ENCODE measurements at regions not wholly inside any gene's neighbourhood (a gene's known extent, or its start where the extent isn't known, plus 50 kb on each side); places are given as distances from the start of the nearest gene placed in this dataset.
A peak's percentile ranks its signal among the peaks of the same experiment; 100 is the strongest.
"Not testable (repeated sequence)": the region's sequence is repeated elsewhere in the genome, so short reads cannot be mapped to it uniquely, and the experiment has no call there.

DNA sequence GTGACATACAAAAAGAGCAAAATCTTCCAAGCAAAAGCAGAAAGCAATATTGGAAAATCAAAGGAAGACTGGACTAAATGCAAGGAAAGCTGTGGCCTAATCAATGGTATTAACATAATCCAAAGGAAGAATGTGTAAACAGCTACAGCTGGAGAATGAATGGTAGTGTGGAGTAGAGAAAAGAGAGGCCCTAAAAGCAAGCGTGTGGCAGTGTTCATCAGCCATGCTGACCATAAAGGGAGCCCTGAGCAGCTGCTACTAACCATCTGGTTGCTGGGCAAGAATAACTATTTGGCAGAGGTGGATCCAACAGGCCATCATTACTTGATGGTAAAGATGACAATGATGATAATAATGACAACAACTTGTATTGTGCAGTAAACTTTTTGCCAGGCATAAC is 148.5 kb upstream of the BEND6 start:
- DNase-seq: no peak

DNA sequence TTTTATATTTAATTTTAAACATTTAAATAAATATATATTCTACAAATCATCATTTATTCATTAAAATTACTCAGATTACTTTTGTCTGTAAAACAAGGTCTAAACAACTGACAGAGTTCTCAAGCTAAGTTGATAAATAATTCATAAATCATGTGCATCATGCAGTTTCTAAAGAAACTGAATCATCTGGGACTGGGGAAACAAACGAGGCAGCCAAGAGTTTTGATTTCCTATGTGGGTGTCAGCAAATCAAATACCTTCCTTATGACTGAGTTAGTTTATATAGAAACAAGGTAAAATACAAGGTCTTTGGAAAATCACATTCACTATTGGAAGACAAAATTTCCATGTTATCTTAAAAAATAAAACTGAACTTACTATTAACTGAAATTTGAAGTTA is 149.9 kb upstream of the BEND6 start:
- no peak for DNase-seq

DNA sequence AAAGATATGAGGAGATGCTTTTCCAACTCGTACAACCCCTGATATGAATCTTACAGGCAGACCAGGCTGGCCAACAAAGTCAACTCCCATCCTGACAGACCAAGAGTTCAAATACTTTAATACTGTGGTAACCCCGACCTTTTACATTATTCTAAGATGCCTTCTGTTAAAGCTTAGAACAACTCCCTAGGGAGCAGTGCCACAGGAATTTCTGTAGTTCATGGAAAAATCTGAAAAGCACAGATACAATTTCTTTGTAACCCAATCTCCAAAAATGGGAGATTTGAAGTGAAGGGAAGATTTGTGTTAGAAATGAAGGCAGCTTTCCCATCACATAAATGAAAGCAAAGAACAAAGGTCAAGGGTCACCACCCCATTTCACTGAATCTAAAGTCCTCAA is 151.3 kb upstream of the BEND6 start:
- no peak for DNase-seq

DNA sequence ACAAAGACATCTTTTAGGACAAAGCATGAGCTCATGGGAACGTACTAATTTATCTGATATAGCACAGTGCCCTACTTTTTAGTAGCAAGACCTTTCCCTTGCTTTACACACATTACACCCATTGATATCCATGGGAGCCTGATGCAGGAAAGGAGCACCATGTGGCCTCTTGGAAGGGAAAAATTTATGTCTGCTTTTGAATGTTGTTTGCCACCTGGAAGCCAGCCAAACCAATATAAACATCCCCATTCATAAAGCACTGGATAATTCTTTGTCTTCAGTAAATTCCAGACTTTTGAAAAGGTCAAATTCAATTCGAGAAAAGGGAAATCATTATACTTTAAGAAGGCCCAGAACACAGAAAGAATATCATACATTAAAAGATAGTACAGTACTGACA is 152.3 kb upstream of the BEND6 start:
- DNase-seq: peak in 2 of 58 donors; percentile 2 to 27

DNA sequence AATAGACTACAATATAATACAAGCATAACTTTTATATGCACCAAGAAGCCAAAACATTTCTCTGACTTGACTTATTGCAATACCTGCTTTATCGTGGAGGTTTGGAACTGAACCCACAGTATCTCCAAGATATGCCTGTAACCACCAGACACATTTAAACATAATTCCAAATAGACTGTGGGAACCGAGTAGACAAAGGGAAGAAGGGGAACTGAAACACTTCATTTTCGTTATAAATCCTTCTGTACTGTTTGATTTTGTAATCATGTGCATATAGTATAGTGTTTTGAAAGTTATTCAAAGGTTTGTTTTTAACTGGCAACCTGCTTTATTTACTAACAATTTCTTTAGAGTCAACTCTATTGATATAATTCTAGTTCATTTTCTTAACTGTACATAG is 154.9 kb upstream of the BEND6 start:
- DNase-seq: no peak

DNA sequence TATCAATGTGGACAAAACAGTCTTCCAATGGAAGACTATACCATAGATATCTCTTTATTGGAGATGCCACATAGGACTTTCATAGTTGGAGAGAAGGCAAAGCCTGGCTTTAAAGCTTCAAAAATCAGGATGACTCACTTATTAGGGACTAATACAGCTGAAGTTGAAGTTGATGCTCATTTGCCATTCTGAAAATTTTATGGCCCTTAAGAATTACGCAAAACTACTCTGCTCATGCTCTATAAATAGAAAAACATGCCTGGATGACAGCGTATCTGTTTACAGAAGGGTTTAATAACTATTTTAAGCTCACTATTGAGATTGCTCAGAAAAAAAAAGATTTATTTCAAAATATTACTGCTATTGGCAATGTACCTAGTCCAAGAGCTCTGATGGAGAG is 155.5 kb upstream of the DST start:
- no peak for DNase-seq

DNA sequence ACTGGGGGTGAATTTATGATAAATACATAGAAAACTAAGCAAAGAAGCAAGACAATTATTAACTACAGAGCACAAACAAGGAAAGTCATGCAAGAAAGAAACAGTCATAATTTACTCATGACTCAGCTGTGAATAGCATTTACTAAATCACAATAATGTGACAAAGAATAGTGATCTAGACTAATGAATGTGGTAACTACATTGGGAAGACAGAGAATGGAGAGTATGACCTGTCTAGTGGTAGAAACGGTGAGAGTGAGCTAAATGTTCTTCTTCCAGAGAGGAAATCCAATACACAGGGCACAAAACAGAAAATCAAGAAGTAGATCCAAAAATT is 153.5 kb upstream of the DST start:
- DNase-seq: no peak

DNA sequence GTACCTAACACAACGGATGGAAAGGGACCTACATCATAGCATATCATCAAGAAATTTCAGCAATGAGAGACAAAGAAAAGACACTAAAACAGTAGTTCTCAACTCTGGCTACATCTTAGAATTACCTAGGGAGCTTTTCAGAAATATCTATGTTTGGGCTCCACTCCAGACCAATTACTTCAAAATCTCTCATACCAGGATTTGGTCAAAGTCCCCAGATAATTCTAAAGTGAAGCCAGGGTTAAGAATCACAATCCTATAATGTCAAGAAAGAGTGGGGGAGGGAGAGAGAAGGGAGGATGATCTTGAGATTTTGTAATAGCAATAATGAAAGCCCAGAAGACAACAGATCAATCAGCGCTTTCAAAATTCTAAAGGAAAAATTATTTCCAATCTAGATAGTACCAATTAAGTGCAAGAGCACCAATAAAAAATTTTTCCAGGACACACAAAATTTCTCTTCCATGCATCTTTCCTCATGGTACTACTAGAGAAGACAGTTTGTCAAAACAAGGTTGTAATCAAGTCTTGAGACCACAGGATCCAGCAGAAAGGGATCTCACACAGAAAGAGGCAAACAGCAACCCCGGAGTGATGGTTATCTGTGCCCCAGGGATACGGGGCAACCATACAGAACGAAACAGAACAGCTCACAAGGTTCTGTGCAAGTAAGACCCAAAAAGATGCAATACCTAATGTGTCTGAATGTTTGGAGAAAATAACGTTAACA is 152.9 kb upstream of the DST start:
- DNase-seq: no peak

DNA sequence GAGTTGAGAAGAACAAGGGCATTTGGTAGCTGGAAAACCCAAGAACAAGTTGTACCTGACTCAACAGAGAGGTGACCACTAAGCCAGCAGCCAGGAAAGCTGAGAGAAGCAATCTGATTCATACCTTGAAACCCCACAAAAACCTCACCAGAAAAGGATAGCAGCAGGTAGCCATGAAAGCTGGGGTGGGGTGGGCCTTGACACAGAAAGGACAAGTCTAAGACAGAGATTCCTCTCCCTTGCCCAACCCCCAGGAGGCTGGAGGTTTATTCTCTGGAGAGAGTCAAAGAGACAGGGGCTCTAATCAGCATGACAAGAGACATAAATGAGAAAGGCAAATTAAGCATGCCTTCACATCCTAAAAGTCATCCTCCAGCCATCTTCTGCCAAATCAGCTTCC is 151.7 kb upstream of the DST start:
- no peak for DNase-seq

DNA sequence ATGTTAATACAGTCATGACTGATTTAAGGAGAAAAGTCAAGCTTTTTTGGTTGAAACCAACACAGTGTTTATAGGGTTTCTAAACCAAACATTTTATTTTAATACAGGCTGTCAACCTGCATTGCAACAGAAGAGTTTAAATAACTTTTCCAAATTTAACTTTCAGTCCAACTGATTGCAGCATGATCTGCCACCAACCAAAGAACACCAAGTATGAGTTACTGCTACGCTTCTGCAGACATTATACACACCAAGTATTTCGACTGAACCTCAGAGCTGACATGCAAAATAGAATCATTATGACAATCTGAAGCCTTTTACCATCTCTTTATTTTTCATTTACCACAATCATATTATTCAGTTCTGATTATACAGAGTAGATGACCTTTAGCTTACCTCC is 151.2 kb upstream of the DST start:
- no peak for DNase-seq

DNA sequence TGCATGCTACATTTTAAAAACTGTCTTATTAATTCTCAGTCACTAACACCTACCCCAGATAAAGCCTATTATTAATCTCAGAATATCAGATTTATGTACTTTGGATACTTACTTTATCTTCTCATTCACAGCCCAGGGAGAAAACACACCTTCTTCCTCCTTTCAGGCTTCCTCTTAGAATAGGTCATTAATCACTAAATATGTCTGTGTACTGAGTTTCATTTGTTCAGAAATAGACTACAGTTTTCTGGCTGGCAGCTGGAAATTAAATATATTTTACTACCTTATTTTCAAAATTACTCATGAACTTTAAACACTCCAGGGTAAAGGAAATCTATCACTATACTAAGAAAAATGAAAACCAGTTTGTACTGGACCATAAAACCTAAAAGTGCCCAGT is 147.7 kb upstream of the DST start:
- no peak for DNase-seq

DNA sequence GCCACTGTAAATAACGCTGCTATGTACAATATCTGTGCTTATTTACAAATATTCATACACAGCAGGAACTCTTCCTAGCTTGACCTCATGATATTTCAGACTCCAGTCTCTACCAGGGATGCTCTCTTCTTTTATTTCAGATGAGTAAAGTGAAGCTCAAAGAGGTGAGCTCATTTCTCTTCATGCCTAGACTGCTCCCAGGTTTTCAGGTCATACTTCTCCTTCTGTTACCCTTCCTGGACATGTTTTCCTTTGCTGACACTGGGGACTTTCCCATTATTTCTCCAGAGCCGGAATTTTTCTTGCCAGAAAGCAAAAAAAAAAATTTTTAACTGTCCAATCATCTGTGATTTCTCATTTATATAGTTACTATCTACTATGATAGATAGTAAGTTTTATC is 147.2 kb upstream of the DST start:
- DNase-seq: no peak

DNA sequence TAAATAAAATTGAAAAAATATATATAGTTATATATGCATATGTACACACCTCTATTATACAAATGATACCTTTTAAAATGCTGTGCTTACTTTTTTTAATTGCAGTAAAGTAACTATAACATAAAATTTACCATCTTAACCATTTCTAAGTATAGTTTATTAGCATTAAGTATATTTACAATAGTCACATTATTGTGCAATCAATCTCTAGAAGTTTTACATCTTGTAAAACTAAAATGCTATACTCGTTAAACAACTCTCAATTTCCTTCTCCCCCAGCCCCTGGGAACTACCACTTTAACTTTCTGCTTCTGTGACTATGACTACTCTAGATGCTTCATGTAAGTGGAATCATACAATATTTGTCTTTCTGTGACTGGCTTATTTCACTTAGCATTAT is 146.7 kb upstream of the DST start:
- DNase-seq: no peak

DNA sequence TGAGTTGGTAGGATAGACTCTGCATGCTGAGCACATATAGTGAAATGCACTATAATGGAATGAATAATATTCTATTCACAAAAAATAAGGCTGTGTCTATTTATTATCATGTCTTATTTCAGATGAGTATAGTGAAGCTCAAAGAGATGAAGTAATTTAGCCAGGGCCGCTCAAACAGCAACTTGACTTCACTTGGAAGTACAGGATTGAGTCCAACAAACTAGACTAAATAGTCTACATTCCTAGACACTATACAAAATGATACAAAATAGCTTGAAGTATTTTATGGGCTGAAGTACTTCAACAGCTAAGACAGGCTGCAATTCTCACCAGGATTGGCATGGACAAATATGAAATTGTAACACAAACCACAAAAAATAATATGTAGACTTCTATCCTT is 144.5 kb upstream of the DST start:
- DNase-seq: no peak

DNA sequence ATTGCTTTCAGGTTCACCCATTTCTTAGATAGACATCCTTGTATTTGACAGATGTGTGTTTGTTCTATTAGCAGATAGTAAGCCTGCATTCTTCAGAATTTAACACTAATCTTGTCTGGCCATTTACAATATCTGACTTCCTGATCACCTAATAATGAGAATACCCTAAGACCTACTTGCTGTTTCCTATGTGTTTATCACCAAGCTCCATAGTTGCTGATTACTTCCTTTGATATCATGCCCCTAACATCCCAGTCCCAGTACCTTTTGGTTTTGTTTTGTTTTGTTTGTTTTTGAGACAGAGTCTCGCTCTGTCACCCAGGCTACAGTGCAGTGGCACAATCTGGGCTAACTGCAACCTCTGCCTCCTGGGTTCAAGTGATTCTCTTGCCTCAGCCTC is 143.6 kb upstream of the DST start:
- no peak for DNase-seq

DNA sequence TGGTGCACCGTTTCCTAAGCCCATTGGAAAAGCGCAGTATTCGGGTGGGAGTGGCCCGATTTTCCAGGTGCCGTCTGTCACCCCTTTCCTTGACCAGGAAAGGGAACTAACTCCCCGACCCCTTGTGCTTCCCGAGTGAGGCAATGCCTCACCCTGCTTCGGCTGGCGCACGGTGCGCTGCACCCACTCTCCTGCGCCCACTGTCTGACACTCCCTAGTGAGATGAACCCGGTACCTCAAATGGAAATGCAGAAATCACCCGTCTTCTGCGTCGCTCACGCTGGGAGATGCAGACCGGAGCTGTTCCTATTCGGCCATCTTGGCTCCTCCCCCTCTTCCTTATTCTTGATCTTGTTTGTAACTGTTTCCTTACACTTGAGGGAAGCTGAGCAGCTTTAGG is 142.8 kb upstream of the DST start:
- DNase-seq: peak in 1 of 58 donors; percentile 21

DNA sequence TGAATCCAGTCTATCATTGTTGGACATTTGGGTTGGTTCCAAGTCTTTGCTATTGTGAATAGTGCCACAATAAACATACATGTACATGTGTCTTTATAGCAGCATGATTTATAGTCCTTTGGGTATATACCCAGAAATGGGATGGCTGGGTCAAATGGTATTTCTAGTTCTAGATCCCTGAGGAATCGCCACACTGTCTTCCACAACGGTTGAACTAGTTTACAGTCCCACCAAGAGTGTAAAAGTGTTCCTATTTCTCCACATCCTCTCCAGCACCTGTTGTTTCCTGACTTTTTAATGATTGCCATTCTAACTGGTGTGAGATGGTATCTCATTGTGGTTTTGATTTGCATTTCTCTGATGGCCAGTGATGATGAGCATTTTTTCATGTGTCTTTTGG is 137.4 kb upstream of the DST start:
- not testable (repeated sequence) for DNase-seq

DNA sequence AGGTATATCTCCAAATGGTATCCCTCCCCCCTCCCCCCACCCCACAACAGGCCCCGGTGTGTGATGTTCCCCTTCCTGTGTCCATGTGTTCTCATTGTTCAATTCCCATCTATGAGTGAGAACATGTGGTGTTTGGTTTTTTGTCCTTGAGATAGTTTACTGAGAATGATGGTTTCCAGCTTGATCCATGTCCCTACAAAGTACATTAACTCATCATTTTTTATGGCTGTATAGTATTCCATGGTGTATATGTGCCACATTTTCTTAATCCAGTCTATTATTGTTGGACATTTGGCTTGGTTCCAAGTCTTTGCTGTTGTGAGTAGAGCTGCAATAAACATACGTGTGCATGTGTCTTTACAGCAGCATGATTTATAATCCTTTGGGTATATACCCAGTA is 135.8 kb upstream of the DST start:
- not testable (repeated sequence) for DNase-seq

DNA sequence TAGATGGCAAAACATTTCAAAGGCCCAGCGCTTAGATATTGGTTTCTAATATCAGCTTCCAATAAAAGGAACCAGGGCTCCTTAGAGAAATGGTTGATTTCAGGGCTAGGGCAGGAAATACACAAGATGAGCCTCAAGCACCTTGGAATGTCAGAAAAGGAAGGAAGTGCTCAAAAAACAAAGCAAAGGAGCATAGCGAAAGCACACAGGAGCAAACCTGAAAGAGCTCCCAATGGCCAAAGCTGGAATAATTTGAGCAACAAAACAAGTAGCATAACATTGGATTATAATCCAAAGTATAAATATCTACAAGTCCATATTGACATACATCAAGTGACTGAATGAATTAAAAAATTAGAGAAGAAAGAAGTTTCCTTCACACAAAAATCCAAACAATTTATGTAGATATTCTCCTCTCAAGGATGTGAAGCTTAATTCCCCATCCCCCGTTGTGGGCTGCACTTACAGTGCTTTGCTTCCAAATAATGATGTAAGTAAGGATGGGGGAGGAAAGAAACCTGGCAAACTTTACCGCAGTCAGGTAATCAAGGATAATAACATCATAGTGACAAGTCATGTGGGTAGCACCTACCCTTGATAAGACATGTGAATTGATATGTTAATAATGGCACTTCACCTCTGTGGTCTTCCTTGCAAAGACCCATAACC is 132.9 kb upstream of the DST start:
- DNase-seq: no peak

DNA sequence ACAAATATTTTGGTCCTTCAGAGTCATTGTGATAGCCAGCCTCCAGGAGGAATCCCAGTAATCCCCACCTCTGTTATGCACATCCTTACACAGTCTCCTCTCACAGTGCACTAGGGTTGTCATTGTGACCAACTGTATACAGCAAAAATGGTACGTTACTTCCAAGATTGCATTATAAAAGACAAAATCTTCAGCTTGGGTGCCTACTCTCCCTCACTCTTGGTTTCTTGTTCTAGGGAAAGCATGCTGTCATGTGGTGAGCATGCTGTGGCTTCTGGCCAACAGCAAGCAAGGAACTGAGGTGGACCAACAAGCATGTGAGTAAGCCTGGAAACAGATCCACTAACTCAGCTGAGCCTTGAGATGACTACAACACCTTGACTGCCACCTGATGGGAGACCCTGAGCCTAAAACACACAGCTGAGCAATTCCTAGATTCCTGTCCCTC is 130.1 kb upstream of the DST start:
- DNase-seq: peak in 4 of 58 donors; percentile 11 to 31 (median 24)

DNA sequence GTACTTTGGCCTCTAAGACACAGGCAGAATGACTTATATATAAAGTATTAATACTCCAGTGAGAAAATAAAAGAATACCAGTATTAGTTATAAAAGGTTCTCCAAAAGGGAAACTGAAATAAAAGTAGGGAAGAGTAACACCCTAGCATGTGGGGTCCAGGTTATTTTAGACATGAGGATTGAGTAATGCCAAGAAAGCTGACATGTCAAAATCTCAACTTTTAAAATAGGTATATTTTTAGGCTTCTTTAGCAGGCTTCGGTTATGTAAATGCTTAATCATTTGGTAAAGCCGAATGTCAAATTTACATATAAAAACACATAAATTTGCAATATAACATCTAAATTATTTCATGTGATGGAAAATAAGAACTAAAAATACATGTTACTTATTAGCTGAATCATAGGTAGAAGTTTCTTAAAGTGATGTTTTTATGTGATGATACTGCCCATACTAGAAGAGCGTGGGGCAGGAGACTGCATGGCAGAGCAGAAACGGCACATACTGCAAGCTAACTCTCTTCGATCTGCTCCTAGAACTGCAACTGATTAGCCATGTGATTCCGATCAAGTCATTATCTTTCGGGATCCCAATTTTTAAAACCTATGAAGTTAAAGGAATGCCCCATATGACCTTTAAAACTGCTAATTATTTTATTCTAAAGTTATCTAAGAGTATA is 129.4 kb upstream of the DST start:
- no peak for DNase-seq

DNA sequence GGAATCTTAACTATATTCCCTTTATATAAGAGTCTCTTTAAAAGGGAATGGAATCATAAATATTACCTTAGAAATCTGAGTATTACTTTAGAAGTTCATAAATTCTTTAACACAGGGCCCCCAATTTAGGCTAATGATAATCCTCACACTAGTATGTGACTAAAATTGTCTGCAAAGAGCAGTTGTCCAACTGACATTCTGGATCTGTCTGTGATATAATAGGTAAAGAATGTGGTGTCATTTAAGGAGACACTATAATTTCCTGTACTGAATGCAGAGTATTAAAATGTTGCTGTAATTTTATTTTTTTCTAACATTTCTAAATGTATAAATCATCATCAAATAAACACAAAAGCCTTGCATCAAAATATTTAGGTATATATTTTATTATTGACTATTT is 128.5 kb upstream of the DST start:
- no peak for DNase-seq

DNA sequence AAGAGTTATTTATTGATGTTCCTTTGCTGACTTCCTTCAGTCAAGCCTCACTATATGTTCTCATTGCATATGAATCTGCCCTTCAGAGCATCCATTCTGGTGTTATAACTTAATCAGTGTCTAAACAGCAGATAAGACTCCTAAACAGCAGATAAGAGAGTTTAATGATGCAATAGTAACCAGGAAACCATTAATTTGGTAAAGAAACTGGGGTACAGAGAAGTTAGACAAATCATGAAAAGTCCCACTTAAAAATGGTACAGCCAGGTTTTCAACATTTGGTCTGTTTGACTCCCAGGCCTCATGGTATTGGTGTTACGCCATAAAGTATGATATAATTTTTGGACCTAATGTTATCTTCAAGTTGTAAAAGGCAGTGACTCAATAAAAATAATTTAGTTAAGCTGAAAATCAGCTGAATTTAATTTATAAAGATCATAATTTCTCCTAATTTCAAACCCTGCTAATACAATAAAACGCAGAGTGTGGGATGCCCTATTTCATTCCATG is 127.4 kb upstream of the DST start:
- DNase-seq: no peak

All from anterior cingulate cortex (tissue), 58 donors.